ENCODE measurements at regions not wholly inside any gene's neighbourhood (a gene's known extent, or its start where the extent isn't known, plus 50 kb on each side); places are given as distances from the start of the nearest gene placed in this dataset.
"Not testable (repeated sequence)": the region's sequence is repeated elsewhere in the genome, so short reads cannot be mapped to it uniquely, and the experiment has no call there.

- TF ChIP-seq, protein P1, sequence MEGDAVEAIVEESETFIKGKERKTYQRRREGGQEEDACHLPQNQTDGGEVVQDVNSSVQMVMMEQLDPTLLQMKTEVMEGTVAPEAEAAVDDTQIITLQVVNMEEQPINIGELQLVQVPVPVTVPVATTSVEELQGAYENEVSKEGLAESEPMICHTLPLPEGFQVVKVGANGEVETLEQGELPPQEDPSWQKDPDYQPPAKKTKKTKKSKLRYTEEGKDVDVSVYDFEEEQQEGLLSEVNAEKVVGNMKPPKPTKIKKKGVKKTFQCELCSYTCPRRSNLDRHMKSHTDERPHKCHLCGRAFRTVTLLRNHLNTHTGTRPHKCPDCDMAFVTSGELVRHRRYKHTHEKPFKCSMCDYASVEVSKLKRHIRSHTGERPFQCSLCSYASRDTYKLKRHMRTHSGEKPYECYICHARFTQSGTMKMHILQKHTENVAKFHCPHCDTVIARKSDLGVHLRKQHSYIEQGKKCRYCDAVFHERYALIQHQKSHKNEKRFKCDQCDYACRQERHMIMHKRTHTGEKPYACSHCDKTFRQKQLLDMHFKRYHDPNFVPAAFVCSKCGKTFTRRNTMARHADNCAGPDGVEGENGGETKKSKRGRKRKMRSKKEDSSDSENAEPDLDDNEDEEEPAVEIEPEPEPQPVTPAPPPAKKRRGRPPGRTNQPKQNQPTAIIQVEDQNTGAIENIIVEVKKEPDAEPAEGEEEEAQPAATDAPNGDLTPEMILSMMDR (IDR thresholded peaks at IDR 0.05), result not testable (repeated sequence)
- TF ChIP-seq POLR2A (IDR thresholded peaks at IDR 0.05), result not testable (repeated sequence)
Observed at GRCh38 chr12:131646444-131646843, 64.4 kb upstream of the SFSWAP start.

All from esophagus squamous epithelium (tissue), 4 donors.